CD4-positive, alpha-beta T cell treated with Interleukin-15 for 4 hours (primary cell): ENCODE measurements at regions not wholly inside any gene's neighbourhood (a gene's known extent, or its start where the extent isn't known, plus 50 kb on each side); places are given as distances from the start of the nearest gene placed in this dataset.
A peak's percentile ranks its signal among the peaks of the same experiment; 100 is the strongest.
"Not testable (repeated sequence)": the region's sequence is repeated elsewhere in the genome, so short reads cannot be mapped to it uniquely, and the experiment has no call there.

ENCODE experiments used
- DNase-seq: peaks from one replicate; pipeline ENCODE4 v3.0.0-alpha.2; 2020; ENCODE audit warnings: low spot score

DNA sequence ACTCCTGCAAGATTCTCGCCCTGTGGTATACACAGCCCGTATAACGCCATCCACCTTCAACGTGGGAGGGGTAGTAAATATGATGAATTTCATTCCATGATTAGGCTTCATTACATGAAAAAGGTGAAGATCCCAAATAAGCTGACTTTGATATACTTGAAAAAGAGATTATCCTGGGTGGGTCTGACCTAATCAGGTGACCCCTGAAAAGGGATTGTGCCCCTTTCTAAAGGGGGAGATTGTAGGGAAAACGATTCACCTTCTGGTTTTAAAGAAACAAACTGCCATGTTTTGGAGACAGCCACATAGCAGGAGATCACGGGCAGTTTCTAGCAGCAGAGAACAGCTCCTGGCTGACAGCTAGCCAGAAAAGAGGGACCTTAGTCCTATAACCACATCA lies 155.1 kb upstream of the SMLR1 start:
- DNase-seq, result no peak

DNA sequence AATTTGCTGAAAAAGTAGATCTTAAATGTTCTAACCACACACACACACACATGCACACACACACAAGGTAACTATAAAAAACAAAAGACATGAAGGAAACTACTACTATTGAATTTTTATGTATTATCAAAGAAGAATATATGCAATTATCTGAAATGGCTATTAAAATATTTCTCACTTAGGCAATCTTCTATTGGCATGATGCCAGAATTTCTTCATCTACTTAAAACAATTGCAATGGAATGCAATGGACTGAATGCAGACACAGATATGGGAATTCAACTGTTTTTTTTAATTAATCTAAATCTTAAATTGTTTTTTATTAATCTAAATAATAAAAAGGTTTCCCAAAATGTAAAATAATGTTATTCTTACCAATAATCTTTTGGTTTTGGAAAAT lies 152.6 kb upstream of the SMLR1 start:
- no peak for DNase-seq

DNA sequence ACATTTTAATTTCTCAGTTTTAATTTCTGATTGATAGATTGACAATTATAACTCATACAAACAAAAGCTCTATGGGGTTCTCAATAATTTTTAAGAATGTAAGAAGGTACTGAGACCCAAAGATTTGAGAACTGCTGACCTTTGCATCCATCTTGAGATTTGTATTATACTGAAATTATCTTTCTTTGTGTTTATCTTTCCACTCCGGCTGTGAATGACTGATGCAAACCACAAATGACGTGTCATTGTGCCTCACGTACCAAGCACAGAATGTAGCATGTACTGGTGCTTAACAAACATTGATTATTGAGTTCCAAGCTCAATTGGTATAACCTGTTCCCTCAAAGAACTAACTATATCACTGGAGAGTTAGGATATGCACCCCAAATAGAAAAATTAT lies 152.1 kb upstream of the SMLR1 start:
- peak; percentile 23 for DNase-seq

DNA sequence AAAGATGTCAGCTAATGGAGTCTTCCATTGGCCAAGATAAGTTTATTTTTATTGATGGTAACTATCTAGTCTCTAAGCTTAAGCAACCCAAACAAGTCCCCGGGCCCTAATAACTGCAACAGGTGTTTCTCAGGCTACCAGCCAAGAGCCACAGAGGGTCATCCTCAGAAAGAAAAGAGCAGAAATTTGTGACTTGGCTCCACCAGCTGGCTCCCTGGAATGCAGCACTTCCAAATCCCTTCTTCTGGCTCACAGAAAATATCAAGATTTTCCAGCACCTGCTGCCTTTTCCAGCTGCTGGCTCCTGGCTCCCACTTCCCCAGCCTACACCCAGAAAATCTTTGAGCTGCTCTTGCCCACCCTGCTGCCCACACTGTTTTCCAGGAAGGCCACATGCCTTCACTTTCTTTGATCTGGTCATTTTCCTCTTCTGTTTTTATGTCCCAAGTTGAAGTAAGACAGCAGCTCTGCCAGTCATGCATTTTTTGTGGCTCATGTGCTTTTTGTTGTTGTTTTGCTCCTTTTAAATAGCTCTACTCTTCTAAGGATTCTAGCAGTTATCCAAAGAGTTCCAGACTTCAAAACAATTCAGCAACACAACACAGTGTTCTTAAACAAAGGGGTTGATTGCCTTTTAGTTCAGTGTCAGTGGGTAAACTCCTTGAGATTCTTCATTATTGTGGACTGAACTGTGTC lies 151.0 kb upstream of the SMLR1 start:
- DNase-seq, result no peak

DNA sequence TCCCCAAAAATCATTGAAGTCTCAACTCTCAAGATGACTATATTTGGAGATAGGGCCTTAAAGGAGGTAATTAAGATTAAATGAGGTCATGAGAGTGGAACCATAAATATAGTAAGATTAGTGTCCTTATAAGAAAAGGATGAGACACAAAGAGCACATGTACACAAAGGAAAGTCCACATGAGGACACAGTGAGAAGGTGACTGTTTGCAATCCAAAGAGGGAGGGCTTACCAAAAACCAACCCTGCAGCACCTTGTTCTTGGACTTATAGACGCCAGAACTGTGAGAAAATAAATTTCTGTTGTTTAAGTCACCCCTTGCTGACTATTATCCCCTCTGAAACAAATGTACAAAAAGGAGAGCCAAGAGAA lies 150.4 kb upstream of the SMLR1 start:
- DNase-seq, result no peak

DNA sequence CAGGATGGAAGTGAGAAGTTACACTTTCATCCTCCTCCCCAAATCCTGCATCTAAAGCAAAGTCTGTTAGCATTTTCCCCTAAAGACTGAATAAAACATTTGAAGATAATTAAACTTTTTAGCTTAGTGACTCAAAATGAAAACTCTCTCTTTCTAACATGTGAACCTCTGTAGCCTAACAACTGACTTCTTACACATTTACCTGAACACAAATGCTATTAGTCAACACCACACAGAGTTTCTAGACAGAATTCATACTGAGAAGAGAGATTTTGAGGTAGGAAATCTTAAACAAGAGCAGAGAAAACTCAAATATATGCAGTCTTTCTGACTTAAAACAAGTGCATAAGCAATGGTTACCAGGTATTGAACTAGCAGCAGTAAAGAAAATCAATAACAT lies 149.9 kb upstream of the SMLR1 start:
- DNase-seq, result no peak

DNA sequence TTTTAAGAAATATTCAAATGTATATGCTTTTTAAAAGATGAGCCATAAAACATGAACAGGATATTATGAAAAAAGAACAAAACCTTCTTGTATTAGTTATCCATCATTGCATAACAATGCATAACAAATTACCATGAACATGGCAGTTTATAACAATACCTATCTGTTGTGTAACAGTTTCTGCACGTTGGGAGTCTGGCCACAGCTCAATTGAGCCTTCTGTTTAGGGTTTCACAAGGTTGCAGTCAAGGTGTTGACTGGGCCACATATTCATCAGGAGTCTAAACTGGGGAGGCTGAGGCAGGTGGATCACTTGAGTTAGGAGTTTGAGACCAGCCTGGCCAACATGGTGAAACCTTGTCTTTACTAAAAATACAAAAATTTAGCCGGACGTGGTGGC lies 149.4 kb upstream of the SMLR1 start:
- no peak for DNase-seq

DNA sequence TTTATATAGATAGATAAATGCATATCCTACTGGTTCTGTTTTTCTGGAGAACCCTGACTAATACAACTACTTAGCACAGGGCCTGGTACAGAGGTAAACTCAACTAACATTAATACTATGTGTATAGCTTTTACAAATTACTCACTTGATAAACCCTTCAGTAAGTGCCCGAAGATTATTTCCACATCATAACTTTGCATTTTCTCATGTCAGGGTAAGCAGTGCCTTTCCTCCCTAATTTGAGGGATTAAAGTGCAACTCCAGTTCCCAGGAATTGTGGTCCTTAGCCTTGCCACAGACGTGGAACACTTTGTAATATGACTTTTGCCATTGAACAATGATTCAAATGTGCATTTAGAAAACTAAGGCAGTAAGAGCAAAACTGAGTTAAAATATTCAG lies 147.5 kb upstream of the SMLR1 start:
- DNase-seq, result no peak

DNA sequence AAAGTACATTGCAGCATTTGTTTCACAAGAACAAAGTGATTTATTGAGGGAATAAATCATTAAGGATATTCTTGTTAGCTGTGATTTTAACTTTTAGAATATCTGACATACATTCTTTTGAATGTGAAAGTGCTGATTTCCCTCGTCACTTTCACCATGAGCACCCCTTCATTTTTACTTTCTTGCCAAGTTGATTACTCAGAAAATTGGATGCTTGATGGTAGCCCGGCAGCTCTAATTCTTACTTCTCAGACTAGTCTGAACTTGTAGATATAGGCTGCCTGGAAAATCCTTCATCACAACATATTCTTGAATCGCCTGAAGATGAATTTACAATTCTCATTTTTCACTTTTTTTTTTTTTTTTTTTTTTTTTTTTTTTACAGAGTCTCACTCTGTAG lies 147.1 kb upstream of the SMLR1 start:
- DNase-seq, result no peak

DNA sequence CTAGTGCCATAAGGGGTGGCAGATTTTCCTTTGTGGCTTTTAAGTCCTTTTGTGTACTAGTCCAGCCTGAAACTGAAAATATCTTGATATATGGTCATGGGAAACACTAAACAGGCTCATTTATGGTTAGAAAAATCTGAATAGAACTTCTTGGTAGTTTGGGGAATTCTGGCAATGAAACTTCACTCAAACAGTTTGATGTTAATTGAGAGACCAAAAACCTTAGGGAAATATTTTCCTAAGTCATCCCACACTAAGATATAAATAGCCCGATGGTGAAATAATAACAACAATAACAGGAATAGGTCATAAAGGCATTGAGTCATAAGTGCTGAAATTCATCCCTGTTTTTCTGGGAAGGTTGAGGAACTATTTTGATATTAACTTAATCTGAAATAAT lies 146.2 kb upstream of the SMLR1 start:
- DNase-seq, result no peak

DNA sequence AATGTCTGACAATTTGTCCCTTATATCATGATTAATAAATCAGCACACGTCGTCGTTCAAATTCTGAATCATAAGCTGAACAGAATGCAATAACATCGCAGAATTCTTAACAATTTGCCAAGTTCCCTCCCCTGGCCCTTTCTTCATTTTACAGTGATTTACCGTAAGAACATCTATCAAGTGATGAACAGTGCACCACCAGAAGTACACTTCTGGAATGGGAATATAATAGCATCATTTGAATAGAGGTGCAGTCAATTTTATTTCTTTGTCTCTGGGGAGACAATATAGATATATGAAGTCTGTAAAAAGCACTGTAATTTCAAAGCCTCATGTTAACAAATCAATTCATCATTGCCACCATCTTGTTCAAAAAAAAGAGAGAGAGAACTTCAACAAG lies 145.1 kb upstream of the SMLR1 start:
- DNase-seq, result no peak

DNA sequence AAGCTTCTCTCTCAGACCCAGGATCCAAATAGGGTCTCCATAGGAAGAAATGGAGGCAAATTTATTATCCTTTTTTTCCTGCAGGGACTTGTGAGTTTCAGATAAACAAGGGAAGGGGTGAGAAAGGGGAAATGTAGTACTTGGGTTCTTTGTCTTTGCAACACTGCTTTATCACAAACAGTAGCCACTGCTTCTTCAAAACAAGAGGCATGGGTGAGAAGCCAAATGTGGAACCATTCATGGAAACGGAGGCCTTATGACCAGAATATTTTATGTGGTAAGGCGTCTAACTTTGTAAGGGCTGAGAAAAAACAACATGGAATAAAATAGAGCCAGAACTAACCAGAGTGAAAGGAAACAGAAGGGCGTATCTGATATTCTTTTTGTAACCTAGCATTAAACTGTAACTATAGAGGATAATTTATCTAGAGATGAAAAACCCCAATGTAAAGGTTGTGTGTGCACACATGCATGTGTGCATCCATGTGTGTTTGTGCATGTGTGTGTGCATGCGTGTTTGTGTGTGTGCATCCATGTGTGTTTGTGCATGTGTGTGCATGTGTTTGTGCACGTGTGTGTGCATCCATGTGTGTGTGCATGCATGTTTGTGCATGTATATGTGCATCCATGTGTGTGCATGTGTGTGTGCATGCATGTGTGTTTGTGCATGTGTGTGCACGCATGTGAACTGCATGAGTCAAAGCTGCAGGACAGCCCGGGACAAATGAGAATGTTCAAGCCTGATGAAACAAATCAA lies 143.3 kb upstream of the SMLR1 start:
- DNase-seq, result no peak

DNA sequence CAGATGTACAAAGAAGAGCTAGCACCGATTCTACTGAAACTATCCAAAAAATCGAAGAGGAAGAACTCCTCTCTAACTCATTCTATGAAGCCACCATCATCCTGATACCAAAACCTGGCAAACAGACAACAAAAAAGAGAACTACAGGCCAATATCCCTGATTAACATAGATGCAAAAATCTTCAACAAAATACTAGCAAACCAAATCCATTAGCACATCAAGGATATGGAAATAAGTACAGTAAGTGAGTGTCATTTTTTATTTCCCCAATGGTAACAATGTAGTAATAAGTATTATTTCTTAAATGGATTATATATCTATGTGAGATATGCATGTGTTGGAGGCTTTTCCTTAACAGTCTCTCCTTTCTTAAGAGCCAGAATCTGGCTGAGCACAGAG lies 134.5 kb upstream of the SMLR1 start:
- DNase-seq, result no peak

DNA sequence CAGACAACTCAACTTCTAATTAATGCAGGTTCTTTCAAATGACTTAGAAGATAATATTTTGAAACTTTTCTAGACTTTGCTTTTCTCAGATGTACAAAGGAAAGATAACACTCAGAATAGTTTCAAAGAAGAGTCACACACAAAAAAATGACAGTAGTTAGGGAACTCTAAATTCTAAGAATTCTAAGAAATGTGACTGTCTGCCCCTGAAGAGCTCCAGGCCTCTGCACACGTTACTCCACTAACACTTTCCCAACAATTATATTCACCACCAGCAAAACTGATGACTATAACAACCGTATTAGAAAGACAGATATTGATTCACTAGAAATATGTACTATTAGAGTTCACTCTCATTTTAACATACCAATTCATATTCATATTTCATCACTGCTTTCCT lies 133.3 kb upstream of the SMLR1 start:
- DNase-seq, result peak; percentile 23

DNA sequence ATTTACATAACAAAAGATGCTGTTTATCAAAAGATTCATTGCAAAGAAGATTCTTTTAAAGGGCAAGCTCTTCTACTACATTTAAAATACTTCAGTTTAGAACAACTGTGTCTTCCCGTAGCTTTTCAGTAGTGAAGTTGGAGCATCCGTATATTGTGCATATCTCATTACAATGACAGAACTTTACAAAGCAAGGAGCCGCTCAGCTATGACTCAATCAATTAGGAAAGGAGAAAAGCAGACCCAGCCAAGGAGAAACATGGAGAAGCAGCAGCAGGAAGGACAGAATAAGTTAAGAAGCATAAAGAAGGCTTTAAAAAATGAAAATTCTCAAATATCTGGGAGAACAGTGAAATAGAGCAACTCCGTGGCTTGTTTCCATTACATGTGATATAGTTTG lies 132.6 kb upstream of the SMLR1 start:
- no peak for DNase-seq

DNA sequence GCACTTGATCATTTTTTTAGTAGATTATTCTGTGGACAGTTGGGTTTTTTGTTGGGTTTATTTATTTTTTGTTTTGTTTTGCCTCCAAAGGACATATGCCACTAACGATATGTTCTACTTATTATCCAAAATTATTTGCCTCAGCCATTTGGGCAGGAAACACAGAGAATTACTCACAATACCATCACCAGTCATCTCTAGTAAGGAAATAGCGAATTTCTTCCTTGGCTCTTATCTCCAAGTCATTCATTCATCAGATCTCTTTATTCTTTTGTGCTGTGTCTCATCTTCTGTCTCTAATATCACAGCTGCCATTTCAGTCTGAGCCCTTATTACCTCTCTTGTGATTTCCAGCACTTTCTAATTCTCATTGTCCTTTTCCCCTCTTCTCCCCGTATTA lies 130.4 kb upstream of the SMLR1 start:
- DNase-seq, result no peak

DNA sequence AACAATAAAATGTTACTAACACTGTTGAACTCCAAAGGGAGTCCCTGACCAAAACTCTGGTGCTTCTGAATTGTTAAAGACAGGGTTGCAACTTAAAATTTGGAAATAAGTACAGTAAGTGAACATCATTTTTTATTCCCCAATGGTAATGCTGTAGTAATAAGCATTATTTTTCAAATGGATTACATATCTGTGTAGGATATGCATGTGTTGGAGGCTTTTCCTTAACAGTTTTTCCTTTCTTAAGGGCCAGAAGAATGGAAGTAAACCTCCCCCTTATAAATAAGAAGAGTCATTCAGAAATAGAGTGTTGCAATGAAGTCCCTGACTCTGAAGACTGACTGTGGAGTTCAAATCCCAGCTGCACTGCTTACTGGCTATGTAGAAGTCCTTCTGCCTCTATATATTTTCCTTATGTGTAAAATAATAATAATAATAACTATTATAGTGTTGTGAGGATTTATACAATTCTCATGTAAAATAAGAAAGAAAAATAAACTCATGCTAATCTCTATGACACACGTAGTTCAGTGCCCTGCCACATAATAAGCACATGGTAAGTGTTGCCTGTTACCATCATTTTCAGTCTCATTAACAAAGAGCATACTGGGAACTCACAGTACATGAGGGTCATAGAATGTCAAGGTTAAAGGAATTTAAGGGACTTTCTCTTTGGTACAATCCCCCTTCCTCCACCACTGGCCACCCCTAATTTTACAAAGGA lies 129.8 kb upstream of the SMLR1 start:
- DNase-seq, result no peak

DNA sequence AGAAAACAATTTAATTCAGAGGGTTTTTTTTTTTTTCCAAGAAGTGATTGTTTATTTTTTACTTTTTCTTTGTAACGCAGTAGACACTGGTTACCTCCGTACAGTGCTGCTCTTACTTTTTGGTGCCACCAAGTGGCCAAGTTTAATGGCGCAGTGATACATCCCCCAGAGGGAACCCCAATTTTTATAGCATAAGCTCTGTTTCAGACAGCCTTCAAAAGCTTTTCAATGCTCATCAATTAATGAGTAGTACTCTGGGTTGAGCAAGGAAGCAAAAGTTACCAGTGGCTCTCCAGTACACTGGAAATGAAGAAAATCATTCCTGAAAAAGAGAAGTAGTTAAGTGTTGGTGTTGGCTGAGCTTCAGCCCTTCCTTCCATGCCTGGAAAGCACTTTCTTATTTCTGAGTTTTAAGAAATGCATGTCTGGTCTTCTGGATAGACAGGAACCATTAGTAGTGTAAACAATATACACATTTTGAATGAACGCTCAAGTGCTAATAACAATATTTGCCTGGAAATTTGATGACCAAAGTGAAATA lies 129.1 kb upstream of the SMLR1 start:
- DNase-seq, result peak; percentile 77

DNA sequence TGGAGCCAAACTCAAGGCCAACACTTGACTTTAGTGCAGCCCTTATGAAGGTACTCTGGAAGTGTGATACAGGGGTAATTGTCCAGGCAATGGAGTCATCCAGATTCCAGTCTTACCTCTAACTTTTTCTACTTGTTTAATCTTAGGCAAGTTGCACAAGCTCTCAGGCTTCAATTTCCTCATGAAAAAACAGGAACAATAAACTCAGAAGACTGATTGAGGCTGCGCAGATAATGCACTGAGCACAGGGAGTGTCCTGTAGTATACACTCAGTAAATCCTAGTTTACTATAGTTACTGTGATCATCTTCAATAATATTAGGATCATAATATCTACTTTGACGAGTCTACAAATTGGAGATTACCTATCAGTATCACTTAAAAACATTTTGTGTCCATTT lies 127.5 kb upstream of the SMLR1 start:
- DNase-seq, result no peak

DNA sequence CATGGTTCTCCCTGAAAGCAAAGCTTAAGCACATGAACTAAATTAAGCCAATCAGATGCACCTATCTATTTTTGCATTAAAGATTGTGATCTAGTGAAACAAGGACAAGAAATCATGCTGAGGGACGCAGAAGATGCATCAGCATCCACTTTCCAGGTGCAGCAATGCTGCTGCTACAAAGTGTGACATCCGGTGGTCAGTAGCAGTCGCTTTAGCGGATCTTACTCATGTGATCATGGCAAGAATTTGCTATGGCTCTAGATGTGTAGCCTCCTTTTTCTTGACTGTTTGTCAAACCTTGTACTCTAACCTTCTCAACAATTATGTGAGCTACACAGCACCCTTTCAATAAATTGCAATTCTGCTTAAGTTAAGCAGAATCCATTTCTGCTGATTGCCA lies 126.8 kb upstream of the SMLR1 start:
- no peak for DNase-seq

DNA sequence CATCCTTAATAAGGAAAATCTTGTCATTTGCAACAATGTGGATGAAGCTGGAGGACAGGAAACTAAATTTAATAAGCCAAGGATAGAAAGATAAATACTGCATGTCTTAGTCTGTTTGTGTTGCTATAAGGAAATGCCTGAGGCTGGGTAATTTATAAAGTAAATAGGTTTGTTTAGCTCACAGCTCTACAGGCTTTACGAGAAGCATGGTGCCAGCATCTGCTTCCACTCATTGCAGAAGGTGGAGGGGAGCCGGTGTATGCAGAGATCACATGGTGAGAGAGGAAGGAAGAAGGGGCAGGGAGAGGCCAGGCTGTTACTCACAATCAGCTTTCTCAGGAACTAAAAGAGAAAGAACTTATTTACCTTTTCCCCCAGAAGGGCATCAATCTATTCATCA lies 118.9 kb upstream of the SMLR1 start:
- DNase-seq, result no peak

DNA sequence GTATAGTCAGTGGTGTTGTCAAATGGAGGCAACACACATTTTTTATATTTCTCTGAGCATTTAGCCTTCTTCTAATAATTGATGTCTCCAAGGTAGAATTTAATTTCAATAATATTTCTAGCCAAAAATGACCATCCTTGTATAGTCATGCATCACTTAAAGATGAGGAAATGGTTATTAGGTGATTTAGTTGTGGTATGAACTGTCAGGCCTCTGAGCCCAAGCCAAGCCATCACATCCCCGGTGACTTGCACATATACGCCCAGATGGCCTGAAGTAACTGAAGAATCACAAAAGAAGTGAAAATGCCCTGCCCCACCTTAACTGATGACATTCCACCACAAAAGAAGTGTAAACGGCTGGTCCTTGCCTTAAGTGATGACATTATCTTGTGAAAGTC lies 115.6 kb upstream of the SMLR1 start:
- DNase-seq, result not testable (repeated sequence)

DNA sequence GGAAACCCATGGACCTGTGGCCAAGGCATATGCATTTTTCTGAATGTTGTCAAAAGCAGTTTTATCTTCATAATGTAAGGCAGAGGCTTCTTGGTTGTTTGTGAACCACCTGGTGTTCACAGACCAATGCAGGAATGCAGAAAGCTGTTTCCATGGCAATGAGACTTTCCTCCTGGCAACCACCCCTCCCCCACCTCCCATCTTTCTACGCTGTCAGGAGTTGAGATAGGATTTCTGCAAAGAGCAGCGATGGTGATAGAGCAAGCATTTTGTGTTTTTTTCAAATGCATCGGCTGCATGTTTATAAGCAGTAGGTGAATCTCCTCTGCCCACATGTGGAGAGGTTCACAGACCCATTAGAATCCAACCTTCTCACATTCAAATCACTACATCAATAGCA lies 114.1 kb upstream of the SMLR1 start:
- DNase-seq, result no peak
